ENCODE measurements at regions not wholly inside any gene's neighbourhood (a gene's known extent, or its start where the extent isn't known, plus 50 kb on each side); places are given as distances from the start of the nearest gene placed in this dataset.

DNA sequence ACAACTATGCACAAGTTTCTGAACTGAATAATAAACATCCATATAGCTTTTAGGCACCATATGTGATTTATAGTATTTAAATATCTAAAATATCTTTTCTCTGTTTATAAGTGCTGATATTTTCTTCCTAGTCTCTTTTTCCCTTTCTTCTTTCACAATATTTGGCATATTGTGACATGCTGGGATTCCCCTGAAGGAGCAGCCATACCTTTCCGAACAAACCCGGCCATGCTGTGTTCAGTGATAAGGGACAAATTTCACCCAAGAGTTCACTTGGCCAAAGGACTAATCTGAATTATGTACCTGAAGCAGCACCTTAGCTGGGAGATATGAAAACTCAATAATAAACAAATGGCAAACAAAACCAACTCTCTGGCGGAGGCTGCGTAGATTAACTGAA, 250.8 kb downstream of the RDH14 start:
- TF ChIP-seq CTCF (conservative IDR thresholded peaks at IDR 0.05 in 1 of 2, IDR thresholded peaks at IDR 0.05 in 1 of 2; ENCODE audit: extremely low read depth in 1 of 2, insufficient read depth in 1 of 2, low read depth in 1 of 2, low read length in 2 of 2): no peak
- TF ChIP-seq EZH2 (IDR thresholded peaks at IDR 0.05; ENCODE audit: borderline replicate concordance, low read length): no peak
